Urinary bladder (tissue), 3 donors: ENCODE measurements at regions not wholly inside any gene's neighbourhood (a gene's known extent, or its start where the extent isn't known, plus 50 kb on each side); places are given as distances from the start of the nearest gene placed in this dataset.

ENCODE experiments used
- DNase-seq: peaks from one replicate; pipeline ENCODE4 v3.0.0-alpha.2; 2015; ENCODE audit errors: extremely low spot score
- H3K27ac ChIP-seq: one replicate; pipeline ENCODE4 v1.5.1; 2013; ENCODE audit warnings: low read depth, mild to moderate bottlenecking, moderate library complexity
- H3K36me3 ChIP-seq: one replicate; pipeline ENCODE4 v1.6.1; 2013; ENCODE audit warnings: mild to moderate bottlenecking, moderate library complexity; ENCODE audit not compliant: insufficient read depth
- H3K4me1 ChIP-seq: one replicate; pipeline ENCODE4 v1.6.1; 2013; ENCODE audit warnings: mild to moderate bottlenecking, moderate library complexity; ENCODE audit not compliant: insufficient read depth
- H3K4me3 ChIP-seq: one replicate; pipeline ENCODE4 v1.5.1; 2013; ENCODE audit warnings: low read depth, low read length
- WGBS: extraction: QIAGEN DNeasy Blood & Tissue Kit; methylation state at CpG from one replicate; pipeline ENCODE4 v1.1.7; 2013; 5-methylcytosine and 5-hydroxymethylcytosine counted together
- donor health status: healthy with polysubstance abuse.
- donor health status: healthy.

DNA sequence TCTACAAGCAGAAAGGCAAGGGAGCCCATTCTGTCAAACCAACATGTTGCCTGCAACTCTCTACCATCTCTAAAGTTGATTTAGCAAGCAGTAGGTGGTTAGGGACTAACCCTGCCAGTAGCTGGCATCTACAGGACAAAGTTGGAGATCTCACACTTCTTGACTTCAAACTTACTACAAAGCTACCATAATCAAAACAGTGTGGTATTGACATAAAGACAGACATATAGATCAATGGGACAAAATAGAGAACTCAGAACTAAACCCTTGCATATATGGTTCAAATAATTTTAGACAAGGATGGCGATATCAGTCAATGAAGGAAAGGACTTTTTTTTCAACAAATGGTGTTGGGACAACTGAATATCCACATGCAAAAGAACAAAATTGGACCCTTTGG is 84.9 kb downstream of the MAP3K8 start:
- DNase-seq, result no peak
- peaks cover 1% of the 10 kb centered on the region for H3K4me1 ChIP-seq
- H3K27ac ChIP-seq, result no peak overlapping the region
- H3K36me3 ChIP-seq, result no peaks in the 10 kb centered on the region
- no peak overlapping the region for H3K4me3 ChIP-seq
- 94% methylated on average over 1 of the region's 1 CpG for WGBS
